ENCODE measurements at regions not wholly inside any gene's neighbourhood (a gene's known extent, or its start where the extent isn't known, plus 50 kb on each side); places are given as distances from the start of the nearest gene placed in this dataset.
"Not testable (repeated sequence)": the region's sequence is repeated elsewhere in the genome, so short reads cannot be mapped to it uniquely, and the experiment has no call there.

DNA sequence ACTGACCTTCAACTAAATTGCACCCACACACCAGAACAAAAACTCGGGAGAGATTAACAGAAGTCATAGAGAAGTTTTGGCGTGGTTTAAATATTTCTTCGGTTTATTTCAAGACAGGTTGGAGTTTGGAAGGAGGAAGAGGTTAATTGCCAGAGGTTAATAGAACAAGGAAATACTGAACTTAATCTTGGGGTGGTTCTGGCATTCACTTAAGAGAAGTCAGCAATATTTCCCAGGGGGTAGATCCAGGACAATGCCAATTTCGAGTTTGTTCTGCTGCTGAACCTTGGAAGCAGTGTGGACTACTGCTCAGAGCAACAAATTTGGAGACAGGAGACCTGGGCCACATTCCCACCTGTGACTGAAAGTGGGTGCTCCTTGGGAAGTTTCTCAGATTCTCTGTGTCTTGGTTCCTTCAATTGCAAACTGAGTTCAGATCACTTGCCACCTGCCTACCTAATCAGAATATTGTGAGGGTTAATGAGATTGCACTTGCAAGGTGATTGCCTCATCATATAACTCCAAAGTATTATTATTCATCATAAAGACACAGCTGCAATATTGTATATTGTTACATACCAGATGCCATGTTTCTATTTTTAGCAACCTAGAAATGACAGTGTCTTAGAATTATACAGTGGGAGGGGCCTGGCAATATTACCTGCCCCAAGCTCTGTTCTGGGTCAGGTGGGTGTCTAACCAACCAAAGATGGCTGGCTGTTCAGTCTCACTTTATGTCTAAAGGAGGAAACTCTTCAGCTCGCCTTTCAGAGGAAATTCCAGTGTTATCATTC is 217.4 kb downstream of the CDCA7 start:
- H3K36me3 ChIP-seq (ENCODE audit: insufficient read depth, low read length): no peaks in the 10 kb centered on the region
- H3K27me3 ChIP-seq (ENCODE audit: insufficient read depth, low read length): no peaks in the 10 kb centered on the region
- H2AFZ ChIP-seq (ENCODE audit: low read length, unreplicated experiment): peak overlapping the region; percentile 35
- H3K4me1 ChIP-seq (ENCODE audit: control insufficient read depth, insufficient read depth, low read length, unreplicated experiment): peaks cover 5% of the 10 kb centered on the region
- no peak overlapping the region for H3K27ac ChIP-seq (ENCODE audit: low read depth, low read length)
- no peak overlapping the region for H3K4me3 ChIP-seq (ENCODE audit: low read depth, low read length)
- no peaks in the 10 kb centered on the region for H3K79me2 ChIP-seq (ENCODE audit: control insufficient read depth, insufficient read depth, low read length, unreplicated experiment)

DNA sequence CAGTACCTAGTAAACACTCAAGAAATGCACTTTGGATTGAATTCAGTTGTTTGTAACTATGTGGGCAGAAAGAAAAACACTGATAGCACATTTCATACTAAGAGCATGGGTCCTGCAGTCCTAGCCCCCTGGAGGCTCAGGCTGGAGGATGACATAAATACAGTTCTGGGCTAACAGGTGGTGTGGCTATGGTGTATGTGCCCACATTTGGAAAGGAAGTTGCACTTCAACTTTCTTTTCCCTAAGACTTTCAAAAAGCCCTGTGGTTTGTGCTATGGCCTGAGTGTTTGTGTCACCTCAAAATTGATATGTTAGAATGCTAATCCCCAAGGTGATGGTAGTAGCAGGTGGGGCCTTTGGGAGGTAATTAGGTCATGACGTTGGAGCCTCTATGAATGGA is 218.2 kb downstream of the CDCA7 start:
- H3K27ac ChIP-seq (ENCODE audit: low read depth, low read length): no peak overlapping the region
- H2AFZ ChIP-seq (ENCODE audit: low read length, unreplicated experiment): no peak overlapping the region
- peaks cover 5% of the 10 kb centered on the region for H3K4me1 ChIP-seq (ENCODE audit: control insufficient read depth, insufficient read depth, low read length, unreplicated experiment)
- no peaks in the 10 kb centered on the region for H3K36me3 ChIP-seq (ENCODE audit: insufficient read depth, low read length)
- no peaks in the 10 kb centered on the region for H3K79me2 ChIP-seq (ENCODE audit: control insufficient read depth, insufficient read depth, low read length, unreplicated experiment)
- no peak overlapping the region for H3K4me3 ChIP-seq (ENCODE audit: low read depth, low read length)
- no peaks in the 10 kb centered on the region for H3K27me3 ChIP-seq (ENCODE audit: insufficient read depth, low read length)

DNA sequence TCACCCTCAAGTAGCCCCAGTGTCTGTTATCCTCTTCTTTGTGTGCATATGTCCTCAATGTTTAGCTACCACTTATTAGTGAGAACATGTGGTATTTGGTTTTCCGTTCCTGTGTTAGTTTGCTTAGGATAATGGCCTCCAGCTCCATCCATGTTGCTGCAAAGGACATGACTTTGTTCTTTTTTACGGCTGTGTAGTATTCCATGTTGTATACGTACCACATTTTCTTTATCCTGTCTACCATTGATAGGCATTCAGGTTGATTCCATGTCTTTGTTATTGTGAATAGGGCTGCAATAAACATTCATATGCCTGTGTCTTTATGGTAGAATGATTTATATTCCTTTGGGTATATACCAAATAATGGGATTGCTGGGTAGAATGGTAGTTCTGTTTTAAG is 219.1 kb downstream of the CDCA7 start:
- H3K4me1 ChIP-seq (ENCODE audit: control insufficient read depth, insufficient read depth, low read length, unreplicated experiment); H3K27ac ChIP-seq (ENCODE audit: low read depth, low read length); H3K36me3 ChIP-seq (ENCODE audit: insufficient read depth, low read length); H3K4me3 ChIP-seq (ENCODE audit: low read depth, low read length); H3K79me2 ChIP-seq (ENCODE audit: control insufficient read depth, insufficient read depth, low read length, unreplicated experiment); H3K27me3 ChIP-seq (ENCODE audit: insufficient read depth, low read length); H2AFZ ChIP-seq (ENCODE audit: low read length, unreplicated experiment): not testable (repeated sequence)

DNA sequence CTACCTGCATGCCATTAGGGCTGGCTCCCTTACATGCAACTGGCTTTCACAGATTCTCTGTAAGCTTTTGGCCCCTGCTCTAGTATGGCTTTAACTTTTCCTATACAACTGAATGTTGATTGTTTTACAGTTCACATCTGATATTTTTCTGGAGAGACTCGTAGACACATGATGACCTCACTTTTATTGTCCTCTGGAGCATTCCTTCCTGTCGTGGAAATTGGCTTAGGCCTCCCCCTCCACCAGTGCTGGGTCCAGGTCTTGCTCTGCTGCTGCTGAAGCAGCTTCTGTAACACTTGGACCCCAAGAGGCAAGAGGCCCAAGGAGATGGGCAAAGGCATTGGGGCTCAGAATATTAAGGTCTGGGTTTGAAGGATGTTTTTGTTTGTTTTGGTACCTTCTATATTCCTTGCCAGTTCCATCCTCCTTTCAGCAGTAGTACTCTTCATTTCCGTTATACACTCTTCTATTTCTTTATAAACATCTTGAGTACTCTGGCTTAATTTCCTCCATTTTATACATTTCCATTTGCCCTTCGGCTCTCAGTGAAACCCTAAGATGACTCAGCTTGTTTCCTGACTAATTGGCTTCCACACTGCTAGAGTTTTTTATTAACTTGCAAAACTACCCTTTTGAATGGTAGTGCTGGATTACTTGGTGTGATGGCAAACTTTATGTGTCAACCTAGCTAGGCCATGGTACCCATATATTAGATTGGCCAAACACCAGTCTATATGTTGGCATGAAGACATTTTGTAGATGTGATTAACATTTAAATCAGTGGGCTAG is 219.8 kb downstream of the CDCA7 start:
- Histone ChIP-seq H3K4me1 (ENCODE audit: control insufficient read depth, insufficient read depth, low read length, unreplicated experiment) (peaks cover 5% of the 10 kb centered on the region), H3K27ac (ENCODE audit: low read depth, low read length) (no peak overlapping the region), H3K27me3 (ENCODE audit: insufficient read depth, low read length) (no peaks in the 10 kb centered on the region), H3K79me2 (ENCODE audit: control insufficient read depth, insufficient read depth, low read length, unreplicated experiment) (no peaks in the 10 kb centered on the region), H2AFZ (ENCODE audit: low read length, unreplicated experiment) (no peak overlapping the region), H3K36me3 (ENCODE audit: insufficient read depth, low read length) (no peaks in the 10 kb centered on the region), H3K4me3 (ENCODE audit: low read depth, low read length) (no peak overlapping the region)

DNA sequence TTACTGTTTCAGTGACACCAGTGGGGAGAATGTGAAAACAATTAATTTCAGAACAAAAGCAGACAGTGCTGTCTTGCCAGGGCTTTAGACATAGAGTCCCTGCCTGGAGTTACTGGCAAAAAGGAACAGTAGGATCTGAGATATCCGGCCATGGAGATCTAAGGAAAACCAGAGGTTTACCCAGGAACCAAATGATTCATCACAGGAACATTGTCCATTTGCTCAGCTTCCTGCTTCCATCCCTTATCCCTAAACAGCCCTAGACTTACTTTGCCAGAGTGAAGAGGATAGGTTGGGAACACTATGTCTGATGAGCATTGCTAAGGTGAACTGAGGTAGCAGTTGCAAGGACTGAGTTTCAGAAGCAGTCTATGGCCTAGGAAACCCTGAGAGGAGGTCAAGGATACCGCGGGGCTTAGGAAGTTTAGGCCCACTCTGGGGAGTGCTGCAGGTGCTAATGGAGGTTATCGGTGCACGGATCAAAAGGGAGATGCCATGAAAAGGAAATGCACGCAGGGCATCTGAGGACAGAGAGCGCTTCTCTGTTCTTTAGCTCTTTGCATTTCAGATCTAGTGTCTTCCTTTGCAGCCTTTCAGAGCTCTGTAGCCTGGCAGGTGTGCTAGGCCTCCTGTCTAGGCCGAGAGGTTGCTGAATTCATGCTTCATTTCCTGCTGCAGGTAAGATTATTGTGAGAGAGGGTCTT is 223.9 kb downstream of the CDCA7 start:
- Histone ChIP-seq H3K79me2 (ENCODE audit: control insufficient read depth, insufficient read depth, low read length, unreplicated experiment) (no peaks in the 10 kb centered on the region), H3K36me3 (ENCODE audit: insufficient read depth, low read length) (no peaks in the 10 kb centered on the region), H3K4me1 (ENCODE audit: control insufficient read depth, insufficient read depth, low read length, unreplicated experiment) (peaks cover 5% of the 10 kb centered on the region), H2AFZ (ENCODE audit: low read length, unreplicated experiment) (no peak overlapping the region), H3K4me3 (ENCODE audit: low read depth, low read length) (no peak overlapping the region), H3K27me3 (ENCODE audit: insufficient read depth, low read length) (no peaks in the 10 kb centered on the region), H3K27ac (ENCODE audit: low read depth, low read length) (no peak overlapping the region)

DNA sequence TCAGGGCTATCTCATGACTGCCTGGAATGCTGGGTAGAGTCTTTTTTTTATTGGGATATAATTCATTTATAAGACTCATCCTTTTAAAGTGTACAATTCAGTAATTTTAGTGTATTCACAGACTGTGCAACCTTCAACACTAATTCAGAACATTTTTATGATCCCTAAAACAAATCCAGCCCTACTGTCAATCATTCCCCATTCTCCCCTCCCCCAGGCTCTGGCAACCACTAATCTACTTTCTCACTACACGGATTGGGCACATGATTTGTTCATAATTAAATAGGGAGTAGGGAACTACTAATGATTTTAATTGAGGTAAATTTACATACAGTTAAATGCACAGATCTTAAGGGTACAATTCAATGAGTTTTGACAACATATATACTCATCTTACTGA is 225.7 kb downstream of the CDCA7 start:
- Histone ChIP-seq H3K36me3 (ENCODE audit: insufficient read depth, low read length) (no peaks in the 10 kb centered on the region), H3K4me1 (ENCODE audit: control insufficient read depth, insufficient read depth, low read length, unreplicated experiment) (no peaks in the 10 kb centered on the region), H3K27ac (ENCODE audit: low read depth, low read length) (no peak overlapping the region), H3K27me3 (ENCODE audit: insufficient read depth, low read length) (no peaks in the 10 kb centered on the region), H3K79me2 (ENCODE audit: control insufficient read depth, insufficient read depth, low read length, unreplicated experiment) (no peaks in the 10 kb centered on the region), H2AFZ (ENCODE audit: low read length, unreplicated experiment) (no peak overlapping the region), H3K4me3 (ENCODE audit: low read depth, low read length) (no peak overlapping the region)

DNA sequence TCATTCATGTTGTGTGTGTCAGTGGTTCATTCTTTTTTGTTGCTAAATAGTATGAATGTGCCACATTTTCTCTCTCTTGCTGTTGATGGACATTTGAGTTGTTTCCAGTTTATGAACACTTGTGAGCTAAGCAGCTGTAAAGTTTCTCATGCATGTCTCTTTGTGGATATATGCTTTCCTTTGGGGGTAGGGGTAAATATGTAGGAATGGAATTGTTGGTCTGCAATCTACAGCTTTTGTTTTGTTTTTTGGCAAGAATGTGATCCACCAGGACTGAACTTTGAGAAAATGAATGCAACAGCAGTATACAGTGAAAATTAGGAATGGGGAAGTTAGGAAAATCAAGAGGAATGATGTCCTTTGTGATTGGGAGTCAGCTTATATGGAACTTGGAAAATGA is 226.3 kb downstream of the CDCA7 start:
- Histone ChIP-seq H3K27ac (ENCODE audit: low read depth, low read length) (no peak overlapping the region), H3K4me1 (ENCODE audit: control insufficient read depth, insufficient read depth, low read length, unreplicated experiment) (no peaks in the 10 kb centered on the region), H3K4me3 (ENCODE audit: low read depth, low read length) (no peak overlapping the region), H3K79me2 (ENCODE audit: control insufficient read depth, insufficient read depth, low read length, unreplicated experiment) (no peaks in the 10 kb centered on the region), H3K36me3 (ENCODE audit: insufficient read depth, low read length) (no peaks in the 10 kb centered on the region), H2AFZ (ENCODE audit: low read length, unreplicated experiment) (no peak overlapping the region), H3K27me3 (ENCODE audit: insufficient read depth, low read length) (no peaks in the 10 kb centered on the region)

DNA sequence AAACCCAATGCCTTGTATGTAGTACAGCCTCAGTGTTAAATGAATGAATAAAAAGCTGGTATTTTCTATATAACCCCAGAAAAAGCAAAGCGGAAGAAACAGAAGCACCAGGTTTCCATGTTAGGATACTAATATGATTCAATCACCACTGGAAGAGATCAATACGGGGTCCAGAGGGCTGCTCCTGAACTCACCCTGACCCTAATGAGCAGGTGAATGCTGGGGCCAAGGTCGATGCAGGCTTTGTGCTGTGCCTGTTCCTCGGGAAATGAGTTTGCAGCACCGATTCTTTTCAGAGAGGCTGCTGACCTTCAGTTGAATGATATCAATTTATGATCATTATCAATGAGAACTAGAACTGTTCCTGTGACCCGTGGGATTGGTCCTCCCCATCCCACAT is 228.5 kb downstream of the CDCA7 start:
- no peaks in the 10 kb centered on the region for H3K79me2 ChIP-seq (ENCODE audit: control insufficient read depth, insufficient read depth, low read length, unreplicated experiment)
- no peak overlapping the region for H3K27ac ChIP-seq (ENCODE audit: low read depth, low read length)
- no peaks in the 10 kb centered on the region for H3K36me3 ChIP-seq (ENCODE audit: insufficient read depth, low read length)
- H3K4me3 ChIP-seq (ENCODE audit: low read depth, low read length): no peak overlapping the region
- no peak overlapping the region for H2AFZ ChIP-seq (ENCODE audit: low read length, unreplicated experiment)
- H3K27me3 ChIP-seq (ENCODE audit: insufficient read depth, low read length): no peaks in the 10 kb centered on the region
- no peaks in the 10 kb centered on the region for H3K4me1 ChIP-seq (ENCODE audit: control insufficient read depth, insufficient read depth, low read length, unreplicated experiment)

DNA sequence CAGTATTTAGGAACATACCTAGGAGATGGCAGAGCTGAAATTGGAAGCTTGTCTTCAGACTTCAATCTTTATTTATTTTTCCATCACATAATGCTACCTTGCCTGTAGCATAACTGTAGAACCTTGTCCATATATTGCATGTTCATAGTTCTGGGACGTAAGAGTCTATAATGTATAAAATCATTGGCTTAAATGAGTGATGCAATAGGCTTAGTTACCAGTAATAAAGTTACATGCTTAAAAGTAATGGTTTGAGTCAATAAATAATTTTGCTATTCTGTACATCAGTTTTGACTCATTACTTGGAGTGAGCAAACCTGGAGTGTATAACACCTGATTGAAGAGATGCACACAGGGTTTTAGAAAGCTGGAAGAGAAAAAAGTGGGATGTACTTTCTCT is 229.3 kb downstream of the CDCA7 start:
- Histone ChIP-seq H3K4me3 (ENCODE audit: low read depth, low read length) (no peak overlapping the region), H3K27ac (ENCODE audit: low read depth, low read length) (no peak overlapping the region), H3K36me3 (ENCODE audit: insufficient read depth, low read length) (no peaks in the 10 kb centered on the region), H2AFZ (ENCODE audit: low read length, unreplicated experiment) (no peak overlapping the region), H3K79me2 (ENCODE audit: control insufficient read depth, insufficient read depth, low read length, unreplicated experiment) (no peaks in the 10 kb centered on the region), H3K27me3 (ENCODE audit: insufficient read depth, low read length) (no peaks in the 10 kb centered on the region), H3K4me1 (ENCODE audit: control insufficient read depth, insufficient read depth, low read length, unreplicated experiment) (peaks cover 6% of the 10 kb centered on the region)

DNA sequence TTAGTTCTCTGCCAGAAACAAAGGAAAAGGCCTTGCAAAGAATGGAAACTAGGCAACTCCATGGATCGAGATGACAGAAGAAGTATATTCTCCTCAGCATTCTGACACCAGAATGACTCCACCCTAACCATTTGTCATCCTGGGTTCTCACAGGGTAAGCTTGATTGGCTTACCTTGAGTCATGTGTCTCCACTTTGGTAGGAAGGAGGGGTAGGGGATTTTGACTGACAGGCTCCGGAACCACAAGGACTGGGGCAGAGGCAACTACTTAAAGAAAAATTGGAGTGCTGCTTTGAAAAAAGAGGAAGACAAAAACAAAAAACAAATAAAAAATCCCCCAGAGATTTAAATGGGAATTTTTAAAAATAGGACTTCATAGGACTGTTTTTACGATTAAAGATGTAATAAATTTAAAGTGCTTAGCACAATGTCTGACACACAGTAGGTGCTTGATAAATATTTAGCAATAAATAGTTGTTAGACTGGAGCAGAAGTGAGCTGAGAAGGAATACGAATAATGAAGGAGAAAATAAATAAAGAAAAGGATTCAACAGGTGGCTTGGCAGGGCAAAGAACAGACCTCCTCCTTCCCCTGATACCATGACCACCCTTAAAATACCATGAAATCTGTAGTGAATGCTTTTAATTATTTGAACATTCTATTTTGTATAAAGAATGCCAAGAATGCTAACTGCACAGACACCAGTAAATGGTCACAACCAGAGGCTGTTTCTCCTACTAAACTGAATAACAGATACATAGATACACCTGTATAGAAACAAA is 230.2 kb downstream of the CDCA7 start:
- Histone ChIP-seq H3K4me1 (ENCODE audit: control insufficient read depth, insufficient read depth, low read length, unreplicated experiment) (peaks cover 15% of the 10 kb centered on the region), H3K79me2 (ENCODE audit: control insufficient read depth, insufficient read depth, low read length, unreplicated experiment) (no peaks in the 10 kb centered on the region), H3K4me3 (ENCODE audit: low read depth, low read length) (no peak overlapping the region), H2AFZ (ENCODE audit: low read length, unreplicated experiment) (no peak overlapping the region), H3K27me3 (ENCODE audit: insufficient read depth, low read length) (no peaks in the 10 kb centered on the region), H3K36me3 (ENCODE audit: insufficient read depth, low read length) (no peaks in the 10 kb centered on the region), H3K27ac (ENCODE audit: low read depth, low read length) (no peak overlapping the region)
